GM23338 (cell line): ENCODE measurements at regions not wholly inside any gene's neighbourhood (a gene's known extent, or its start where the extent isn't known, plus 50 kb on each side); places are given as distances from the start of the nearest gene placed in this dataset.

Experiments
- ATAC-seq: fragments of 200-7000 bp; cut with Tn5 transposase; 3 replicates; pipeline ENCODE4 v1.9.1; 2020
- DNase-seq: peaks from one replicate; pipeline ENCODE4 v3.0.0-alpha.2; 2015; ENCODE audit warnings: low spot score
- H2AFZ ChIP-seq: fragments of 200-600 bp; sonication (generic); 2 replicates; pipeline ENCODE4 v1.8.0; 2016; ENCODE audit warnings: antibody characterized with exemption, mild to moderate bottlenecking, moderate library complexity
- H3F3A ChIP-seq: fragments of 200-600 bp; sonication (generic); replicated peaks from 2 replicates; pipeline ENCODE4 v1.8.0; 2017; ENCODE audit warnings: antibody characterized with exemption, mixed run types, low read depth
- H3K27ac ChIP-seq: fragments of 200-600 bp; sonication (generic); 2 replicates; pipeline ENCODE4 v1.6.1; 2016; ENCODE audit warnings: low read depth
- H3K27me3 ChIP-seq: fragments of 200-600 bp; sonication (generic); 2 replicates; pipeline ENCODE4 v1.8.0; 2016; ENCODE audit warnings: mild to moderate bottlenecking, mixed run types, moderate library complexity; ENCODE audit not compliant: insufficient read depth
- H3K36me3 ChIP-seq: fragments of 200-600 bp; sonication (generic); 2 replicates; pipeline ENCODE4 v1.8.0; 2016; ENCODE audit warnings: mild to moderate bottlenecking; ENCODE audit not compliant: insufficient read depth
- H3K4me1 ChIP-seq: fragments of 200-600 bp; sonication (generic); 2 replicates; pipeline ENCODE4 v1.8.0; 2016; ENCODE audit warnings: mild to moderate bottlenecking, moderate library complexity; ENCODE audit not compliant: insufficient read depth
- H3K4me2 ChIP-seq: fragments of 200-600 bp; sonication (generic); 2 replicates; pipeline ENCODE4 v1.7.1; 2017; ENCODE audit warnings: mixed run types
- H3K4me3 ChIP-seq: fragments of 200-600 bp; sonication (generic); 2 replicates; pipeline ENCODE4 v1.6.1; 2016; ENCODE audit warnings: mixed run types
- H3K79me2 ChIP-seq: fragments of 200-600 bp; sonication (generic); replicated peaks from 2 replicates; pipeline ENCODE4 v1.8.0; 2017; ENCODE audit warnings: mild to moderate bottlenecking; ENCODE audit not compliant: insufficient read depth
- H3K9me2 ChIP-seq: fragments of 200-600 bp; sonication (generic); 2 replicates; pipeline ENCODE4 v1.8.0; 2017; ENCODE audit not compliant: insufficient read depth
- H4K20me1 ChIP-seq: fragments of 200-600 bp; sonication (generic); replicated peaks from 2 replicates; pipeline ENCODE4 v1.8.0; 2017; ENCODE audit warnings: mild to moderate bottlenecking; ENCODE audit not compliant: insufficient read depth
- H3K27ac Mint-ChIP-seq: 2 replicates; pipeline ENCODE4 v1.8.0; 2020; ENCODE audit warnings: inconsistent platforms, mild to moderate bottlenecking, moderate library complexity, mixed read lengths
- H3K27me3 Mint-ChIP-seq: 3 replicates; pipeline ENCODE4 v1.8.0; 2022; ENCODE audit warnings: low read depth, mild to moderate bottlenecking, moderate library complexity, mixed read lengths, inconsistent platforms; ENCODE audit not compliant: insufficient read depth, poor library complexity
- H3K36me3 Mint-ChIP-seq: 3 replicates; pipeline ENCODE4 v1.8.0; 2021; ENCODE audit warnings: low read depth, mild to moderate bottlenecking, inconsistent platforms, moderate library complexity, mixed read lengths
- H3K4me1 Mint-ChIP-seq: 3 replicates; pipeline ENCODE4 v1.8.0; 2020; ENCODE audit warnings: mild to moderate bottlenecking, inconsistent platforms, mixed read lengths
- H3K4me3 Mint-ChIP-seq: 3 replicates; pipeline ENCODE4 v1.8.0; 2021; ENCODE audit warnings: moderate library complexity, mild to moderate bottlenecking, inconsistent platforms, mixed read lengths
- H3K9me3 Mint-ChIP-seq: 3 replicates; pipeline ENCODE4 v1.8.0; 2020; ENCODE audit warnings: moderate library complexity, mild to moderate bottlenecking, inconsistent platforms, mixed read lengths
- CREB1 ChIP-seq: fragments of 250-450 bp; sonication (Bioruptor Pico); IDR thresholded peaks from 2 replicates; pipeline ENCODE4 v1.5.0; 2020; ENCODE audit warnings: low read depth, mild to moderate bottlenecking, moderate library complexity
- EZH2 ChIP-seq: fragments of 200-600 bp; sonication (generic); IDR thresholded peaks from one replicate; pipeline ENCODE4 v1.8.0; 2017; ENCODE audit warnings: antibody characterized with exemption, mild to moderate bottlenecking, low read depth; ENCODE audit not compliant: unreplicated experiment
- EZH2phosphoT487 ChIP-seq: fragments of 200-600 bp; sonication (generic); IDR thresholded peaks from one replicate; pipeline ENCODE4 v1.8.1; 2018; ENCODE audit warnings: antibody characterized with exemption; ENCODE audit not compliant: unreplicated experiment
- JUNB ChIP-seq: IDR thresholded peaks from one replicate; pipeline ENCODE4 v1.6.1; 2016; ENCODE audit warnings: antibody characterized with exemption; ENCODE audit not compliant: unreplicated experiment
- NANOG ChIP-seq: IDR thresholded peaks from 2 replicates; pipeline ENCODE4 v1.6.1; 2016; ENCODE audit warnings: antibody characterized with exemption, borderline replicate concordance
- POLR2AphosphoS5 ChIP-seq: IDR thresholded peaks from 2 replicates; pipeline ENCODE4 v1.6.1; 2016; ENCODE audit warnings: antibody characterized with exemption, low read depth
- STAT1 ChIP-seq: IDR thresholded peaks from one replicate; pipeline ENCODE4 v1.6.1; 2016; ENCODE audit warnings: antibody characterized with exemption; ENCODE audit not compliant: unreplicated experiment
- ZNF114 ChIP-seq: fragments of 250-450 bp; sonication (Bioruptor Pico); IDR thresholded peaks from 2 replicates; pipeline ENCODE4 v1.5.0; 2020; ENCODE audit warnings: mild to moderate bottlenecking, moderate library complexity
- ZNF331 ChIP-seq: fragments of 250-450 bp; sonication (Bioruptor Pico); IDR thresholded peaks from 2 replicates; pipeline ENCODE4 v1.5.0; 2020; ENCODE audit warnings: low read depth, mild to moderate bottlenecking, moderate library complexity
- TF ChIP-seq, protein P1 (sequence below), 2 experiments: fragments of 200-600 bp in 1 of 2; sonication (generic) in 1 of 2; conservative IDR thresholded peaks; 2 replicates each; pipeline versions ENCODE4 v1.5.1 to v1.6.1; 2016 to 2017; ENCODE audit warnings: antibody characterized with exemption in 2 of 2, low read depth in 2 of 2, mild to moderate bottlenecking in 2 of 2, moderate library complexity in 1 of 2
- TF ChIP-seq, protein P2 (sequence below): IDR thresholded peaks from one replicate; pipeline ENCODE4 v1.6.1; 2018; ENCODE audit warnings: antibody characterized with exemption; ENCODE audit not compliant: unreplicated experiment
- TF ChIP-seq, protein P3 (sequence below): IDR thresholded peaks from 2 replicates; pipeline ENCODE4 v1.6.1; 2016; ENCODE audit warnings: antibody characterized with exemption
- TF ChIP-seq, protein P4 (sequence below): fragments of 250-450 bp; sonication (Bioruptor Pico); IDR thresholded peaks from 2 replicates; pipeline ENCODE4 v1.5.0; 2020; ENCODE audit warnings: mild to moderate bottlenecking, moderate library complexity

DNA sequence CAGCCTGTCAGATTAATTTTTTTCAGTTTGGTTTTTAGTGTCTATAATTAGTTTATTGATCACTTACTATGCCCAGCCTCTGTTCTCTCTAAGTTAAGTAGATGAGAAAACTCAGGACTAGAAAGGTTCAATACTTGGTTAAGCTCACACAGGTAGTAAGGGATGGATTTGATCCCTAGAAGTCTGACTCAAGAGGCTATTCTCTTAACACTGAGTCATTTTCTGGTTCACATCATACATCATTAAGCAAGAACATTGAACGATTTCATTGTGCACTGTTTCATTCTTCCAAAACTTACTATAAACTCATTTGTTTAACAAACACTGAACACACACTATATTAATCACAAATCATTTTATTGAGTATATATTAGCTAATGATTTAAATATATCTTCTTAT is 54.1 kb upstream of the SLC38A11 start:
- Mint-ChIP-seq H3K4me1 (peaks cover 8% of the 10 kb centered on the region; the same call in 2 of the 3 replicates), H3K36me3 (no peaks in the 10 kb centered on the region), H3K27me3 (no peaks in the 10 kb centered on the region), H3K9me3 (no peaks in the 10 kb centered on the region), H3K27ac (no peak overlapping the region), H3K4me3 (no peak overlapping the region)
- Histone ChIP-seq H3K4me2 (no peak overlapping the region), H4K20me1 (no peaks in the 10 kb centered on the region), H3K4me3 (no peak overlapping the region), H3K79me2 (no peaks in the 10 kb centered on the region), H3K9me2 (no peaks in the 10 kb centered on the region), H3K36me3 (no peaks in the 10 kb centered on the region), H3K27ac (no peak overlapping the region), H2AFZ (no peak overlapping the region), H3K4me1 (peaks cover 8% of the 10 kb centered on the region; the same call in 1 of the 2 replicates), H3K27me3 (no peaks in the 10 kb centered on the region), H3F3A (no peaks in the 10 kb centered on the region)
- DNase-seq (no peak), ATAC-seq (no peak)
- TF ChIP-seq POLR2AphosphoS5 (no peak), STAT1 (no peak), ZNF114 (CRISPR knock-in tag) (no peak), EZH2phosphoT487 (no peak), CREB1 (CRISPR knock-in tag) (no peak), NANOG (no peak), ZNF331 (CRISPR knock-in tag) (no peak), JUNB (no peak), EZH2 (no peak)
- TF ChIP-seq, protein P1, sequence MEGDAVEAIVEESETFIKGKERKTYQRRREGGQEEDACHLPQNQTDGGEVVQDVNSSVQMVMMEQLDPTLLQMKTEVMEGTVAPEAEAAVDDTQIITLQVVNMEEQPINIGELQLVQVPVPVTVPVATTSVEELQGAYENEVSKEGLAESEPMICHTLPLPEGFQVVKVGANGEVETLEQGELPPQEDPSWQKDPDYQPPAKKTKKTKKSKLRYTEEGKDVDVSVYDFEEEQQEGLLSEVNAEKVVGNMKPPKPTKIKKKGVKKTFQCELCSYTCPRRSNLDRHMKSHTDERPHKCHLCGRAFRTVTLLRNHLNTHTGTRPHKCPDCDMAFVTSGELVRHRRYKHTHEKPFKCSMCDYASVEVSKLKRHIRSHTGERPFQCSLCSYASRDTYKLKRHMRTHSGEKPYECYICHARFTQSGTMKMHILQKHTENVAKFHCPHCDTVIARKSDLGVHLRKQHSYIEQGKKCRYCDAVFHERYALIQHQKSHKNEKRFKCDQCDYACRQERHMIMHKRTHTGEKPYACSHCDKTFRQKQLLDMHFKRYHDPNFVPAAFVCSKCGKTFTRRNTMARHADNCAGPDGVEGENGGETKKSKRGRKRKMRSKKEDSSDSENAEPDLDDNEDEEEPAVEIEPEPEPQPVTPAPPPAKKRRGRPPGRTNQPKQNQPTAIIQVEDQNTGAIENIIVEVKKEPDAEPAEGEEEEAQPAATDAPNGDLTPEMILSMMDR (conservative IDR thresholded peaks at IDR 0.05; ENCODE audit: low read depth in 2 of 2) = no peak
- TF ChIP-seq, protein P2, sequence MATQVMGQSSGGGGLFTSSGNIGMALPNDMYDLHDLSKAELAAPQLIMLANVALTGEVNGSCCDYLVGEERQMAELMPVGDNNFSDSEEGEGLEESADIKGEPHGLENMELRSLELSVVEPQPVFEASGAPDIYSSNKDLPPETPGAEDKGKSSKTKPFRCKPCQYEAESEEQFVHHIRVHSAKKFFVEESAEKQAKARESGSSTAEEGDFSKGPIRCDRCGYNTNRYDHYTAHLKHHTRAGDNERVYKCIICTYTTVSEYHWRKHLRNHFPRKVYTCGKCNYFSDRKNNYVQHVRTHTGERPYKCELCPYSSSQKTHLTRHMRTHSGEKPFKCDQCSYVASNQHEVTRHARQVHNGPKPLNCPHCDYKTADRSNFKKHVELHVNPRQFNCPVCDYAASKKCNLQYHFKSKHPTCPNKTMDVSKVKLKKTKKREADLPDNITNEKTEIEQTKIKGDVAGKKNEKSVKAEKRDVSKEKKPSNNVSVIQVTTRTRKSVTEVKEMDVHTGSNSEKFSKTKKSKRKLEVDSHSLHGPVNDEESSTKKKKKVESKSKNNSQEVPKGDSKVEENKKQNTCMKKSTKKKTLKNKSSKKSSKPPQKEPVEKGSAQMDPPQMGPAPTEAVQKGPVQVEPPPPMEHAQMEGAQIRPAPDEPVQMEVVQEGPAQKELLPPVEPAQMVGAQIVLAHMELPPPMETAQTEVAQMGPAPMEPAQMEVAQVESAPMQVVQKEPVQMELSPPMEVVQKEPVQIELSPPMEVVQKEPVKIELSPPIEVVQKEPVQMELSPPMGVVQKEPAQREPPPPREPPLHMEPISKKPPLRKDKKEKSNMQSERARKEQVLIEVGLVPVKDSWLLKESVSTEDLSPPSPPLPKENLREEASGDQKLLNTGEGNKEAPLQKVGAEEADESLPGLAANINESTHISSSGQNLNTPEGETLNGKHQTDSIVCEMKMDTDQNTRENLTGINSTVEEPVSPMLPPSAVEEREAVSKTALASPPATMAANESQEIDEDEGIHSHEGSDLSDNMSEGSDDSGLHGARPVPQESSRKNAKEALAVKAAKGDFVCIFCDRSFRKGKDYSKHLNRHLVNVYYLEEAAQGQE = no peak
- TF ChIP-seq, protein P3, sequence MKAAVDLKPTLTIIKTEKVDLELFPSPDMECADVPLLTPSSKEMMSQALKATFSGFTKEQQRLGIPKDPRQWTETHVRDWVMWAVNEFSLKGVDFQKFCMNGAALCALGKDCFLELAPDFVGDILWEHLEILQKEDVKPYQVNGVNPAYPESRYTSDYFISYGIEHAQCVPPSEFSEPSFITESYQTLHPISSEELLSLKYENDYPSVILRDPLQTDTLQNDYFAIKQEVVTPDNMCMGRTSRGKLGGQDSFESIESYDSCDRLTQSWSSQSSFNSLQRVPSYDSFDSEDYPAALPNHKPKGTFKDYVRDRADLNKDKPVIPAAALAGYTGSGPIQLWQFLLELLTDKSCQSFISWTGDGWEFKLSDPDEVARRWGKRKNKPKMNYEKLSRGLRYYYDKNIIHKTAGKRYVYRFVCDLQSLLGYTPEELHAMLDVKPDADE = no peak
- TF ChIP-seq, protein P4, sequence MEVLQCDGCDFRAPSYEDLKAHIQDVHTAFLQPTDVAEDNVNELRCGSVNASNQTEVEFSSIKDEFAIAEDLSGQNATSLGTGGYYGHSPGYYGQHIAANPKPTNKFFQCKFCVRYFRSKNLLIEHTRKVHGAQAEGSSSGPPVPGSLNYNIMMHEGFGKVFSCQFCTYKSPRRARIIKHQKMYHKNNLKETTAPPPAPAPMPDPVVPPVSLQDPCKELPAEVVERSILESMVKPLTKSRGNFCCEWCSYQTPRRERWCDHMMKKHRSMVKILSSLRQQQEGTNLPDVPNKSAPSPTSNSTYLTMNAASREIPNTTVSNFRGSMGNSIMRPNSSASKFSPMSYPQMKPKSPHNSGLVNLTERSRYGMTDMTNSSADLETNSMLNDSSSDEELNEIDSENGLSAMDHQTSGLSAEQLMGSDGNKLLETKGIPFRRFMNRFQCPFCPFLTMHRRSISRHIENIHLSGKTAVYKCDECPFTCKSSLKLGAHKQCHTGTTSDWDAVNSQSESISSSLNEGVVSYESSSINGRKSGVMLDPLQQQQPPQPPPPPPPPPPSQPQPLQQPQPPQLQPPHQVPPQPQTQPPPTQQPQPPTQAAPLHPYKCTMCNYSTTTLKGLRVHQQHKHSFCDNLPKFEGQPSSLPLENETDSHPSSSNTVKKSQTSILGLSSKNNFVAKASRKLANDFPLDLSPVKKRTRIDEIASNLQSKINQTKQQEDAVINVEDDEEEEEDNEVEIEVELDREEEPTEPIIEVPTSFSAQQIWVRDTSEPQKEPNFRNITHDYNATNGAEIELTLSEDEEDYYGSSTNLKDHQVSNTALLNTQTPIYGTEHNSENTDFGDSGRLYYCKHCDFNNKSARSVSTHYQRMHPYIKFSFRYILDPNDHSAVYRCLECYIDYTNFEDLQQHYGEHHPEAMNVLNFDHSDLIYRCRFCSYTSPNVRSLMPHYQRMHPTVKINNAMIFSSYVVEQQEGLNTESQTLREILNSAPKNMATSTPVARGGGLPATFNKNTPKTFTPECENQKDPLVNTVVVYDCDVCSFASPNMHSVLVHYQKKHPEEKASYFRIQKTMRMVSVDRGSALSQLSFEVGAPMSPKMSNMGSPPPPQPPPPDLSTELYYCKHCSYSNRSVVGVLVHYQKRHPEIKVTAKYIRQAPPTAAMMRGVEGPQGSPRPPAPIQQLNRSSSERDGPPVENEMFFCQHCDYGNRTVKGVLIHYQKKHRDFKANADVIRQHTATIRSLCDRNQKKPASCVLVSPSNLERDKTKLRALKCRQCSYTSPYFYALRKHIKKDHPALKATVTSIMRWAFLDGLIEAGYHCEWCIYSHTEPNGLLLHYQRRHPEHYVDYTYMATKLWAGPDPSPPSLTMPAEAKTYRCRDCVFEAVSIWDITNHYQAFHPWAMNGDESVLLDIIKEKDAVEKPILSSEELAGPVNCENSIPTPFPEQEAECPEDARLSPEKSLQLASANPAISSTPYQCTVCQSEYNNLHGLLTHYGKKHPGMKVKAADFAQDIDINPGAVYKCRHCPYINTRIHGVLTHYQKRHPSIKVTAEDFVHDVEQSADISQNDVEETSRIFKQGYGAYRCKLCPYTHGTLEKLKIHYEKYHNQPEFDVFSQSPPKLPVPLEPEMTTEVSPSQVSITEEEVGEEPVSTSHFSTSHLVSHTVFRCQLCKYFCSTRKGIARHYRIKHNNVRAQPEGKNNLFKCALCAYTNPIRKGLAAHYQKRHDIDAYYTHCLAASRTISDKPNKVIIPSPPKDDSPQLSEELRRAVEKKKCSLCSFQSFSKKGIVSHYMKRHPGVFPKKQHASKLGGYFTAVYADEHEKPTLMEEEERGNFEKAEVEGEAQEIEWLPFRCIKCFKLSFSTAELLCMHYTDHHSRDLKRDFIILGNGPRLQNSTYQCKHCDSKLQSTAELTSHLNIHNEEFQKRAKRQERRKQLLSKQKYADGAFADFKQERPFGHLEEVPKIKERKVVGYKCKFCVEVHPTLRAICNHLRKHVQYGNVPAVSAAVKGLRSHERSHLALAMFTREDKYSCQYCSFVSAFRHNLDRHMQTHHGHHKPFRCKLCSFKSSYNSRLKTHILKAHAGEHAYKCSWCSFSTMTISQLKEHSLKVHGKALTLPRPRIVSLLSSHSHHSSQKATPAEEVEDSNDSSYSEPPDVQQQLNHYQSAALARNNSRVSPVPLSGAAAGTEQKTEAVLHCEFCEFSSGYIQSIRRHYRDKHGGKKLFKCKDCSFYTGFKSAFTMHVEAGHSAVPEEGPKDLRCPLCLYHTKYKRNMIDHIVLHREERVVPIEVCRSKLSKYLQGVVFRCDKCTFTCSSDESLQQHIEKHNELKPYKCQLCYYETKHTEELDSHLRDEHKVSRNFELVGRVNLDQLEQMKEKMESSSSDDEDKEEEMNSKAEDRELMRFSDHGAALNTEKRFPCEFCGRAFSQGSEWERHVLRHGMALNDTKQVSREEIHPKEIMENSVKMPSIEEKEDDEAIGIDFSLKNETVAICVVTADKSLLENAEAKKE (CRISPR knock-in tag) = no peak
